ENCODE measurements at regions not wholly inside any gene's neighbourhood (a gene's known extent, or its start where the extent isn't known, plus 50 kb on each side); places are given as distances from the start of the nearest gene placed in this dataset.

- no peaks in the 10 kb centered on the region for H3K4me1 ChIP-seq
- H3K9me3 ChIP-seq, result no peaks in the 10 kb centered on the region
- 84% methylated on average over 6 of the region's 8 CpGs for WGBS (ENCODE audit: insufficient coverage, low coverage, low lambda C conversion rate, missing lambda C conversion rate)
- no peak overlapping the region for H3K27ac ChIP-seq
- H3K36me3 ChIP-seq, result no peaks in the 10 kb centered on the region
- TF ChIP-seq CTCF (IDR thresholded peaks at IDR 0.05), result no peak
- no peak for TF ChIP-seq POLR2A (IDR thresholded peaks at IDR 0.05)
- ATAC-seq (no peak), DNase-seq (no peak)
- intact Hi-C loops (cut with DNase I), result no loop called here
- H3K4me3 ChIP-seq, result no peak overlapping the region
- H3K27me3 ChIP-seq, result no peaks in the 10 kb centered on the region
Measured at GRCh38 chr18:75344161-75344560, 83.3 kb downstream of the SMIM21 start.

GRCh38 chr18:75343389-75343788, 84.1 kb downstream of the SMIM21 start:
- Histone ChIP-seq H3K27ac (no peak overlapping the region), H3K36me3 (no peaks in the 10 kb centered on the region), H3K9me3 (no peaks in the 10 kb centered on the region), H3K27me3 (no peaks in the 10 kb centered on the region), H3K4me1 (no peaks in the 10 kb centered on the region), H3K4me3 (no peak overlapping the region)
- DNase-seq, result no peak
- TF ChIP-seq CTCF (IDR thresholded peaks at IDR 0.05) (no peak), POLR2A (IDR thresholded peaks at IDR 0.05) (no peak)
- intact Hi-C loops (cut with DNase I), result no loop called here
- 68% methylated on average over 5 of the region's 6 CpGs for WGBS (ENCODE audit: insufficient coverage, low coverage, low lambda C conversion rate, missing lambda C conversion rate)
- ATAC-seq, result no peak

GRCh38 chr18:75341897-75342296, 85.6 kb downstream of the SMIM21 start:
- H3K36me3 ChIP-seq, result no peaks in the 10 kb centered on the region
- intact Hi-C loops (cut with DNase I), result no loop called here
- TF ChIP-seq CTCF (IDR thresholded peaks at IDR 0.05) (no peak), POLR2A (IDR thresholded peaks at IDR 0.05) (no peak)
- DNase-seq (no peak), ATAC-seq (no peak)
- no peak overlapping the region for H3K27ac ChIP-seq
- no peaks in the 10 kb centered on the region for H3K27me3 ChIP-seq
- H3K4me3 ChIP-seq, result no peak overlapping the region
- no peaks in the 10 kb centered on the region for H3K9me3 ChIP-seq
- 62% methylated on average over 6 of the region's 6 CpGs for WGBS (ENCODE audit: insufficient coverage, low coverage, low lambda C conversion rate, missing lambda C conversion rate)
- H3K4me1 ChIP-seq, result no peaks in the 10 kb centered on the region

GRCh38 chr18:75341267-75341666, 86.2 kb downstream of the SMIM21 start:
- DNase-seq (no peak), ATAC-seq (peak in 2 of 4 donors; percentile 25 to 53)
- intact Hi-C loops (cut with DNase I), result no loop called here
- 27% methylated on average over 7 of the region's 9 CpGs for WGBS (ENCODE audit: insufficient coverage, low coverage, low lambda C conversion rate, missing lambda C conversion rate)
- Histone ChIP-seq H3K27me3 (no peaks in the 10 kb centered on the region), H3K4me3 (no peak overlapping the region), H3K36me3 (no peaks in the 10 kb centered on the region), H3K27ac (no peak overlapping the region), H3K4me1 (no peaks in the 10 kb centered on the region), H3K9me3 (no peaks in the 10 kb centered on the region)
- TF ChIP-seq POLR2A (IDR thresholded peaks at IDR 0.05) (no peak), CTCF (IDR thresholded peaks at IDR 0.05) (no peak)
